PC-9 (cell line): ENCODE measurements at regions not wholly inside any gene's neighbourhood (a gene's known extent, or its start where the extent isn't known, plus 50 kb on each side); places are given as distances from the start of the nearest gene placed in this dataset.

Source experiments
- BruUV-seq: library from RNA; stranded (reverse); fragments of 400-500 nt; replicated peaks from 2 replicates; lab custom pipeline; 2021; lab: Mats Ljungman, UMichigan
- CTCF ChIA-PET: fragments of 300-600 bp; sonication (Branson Sonifier 250); formaldehyde crosslinking; loops from one replicate; lab custom pipeline; 2022; ENCODE audit warnings: antibody characterized with exemption; lab: Charles Lee
- POLR2A ChIA-PET: fragments of 300-600 bp; sonication (Branson Sonifier 250); formaldehyde crosslinking; loops from one replicate; lab custom pipeline; 2022; ENCODE audit warnings: antibody characterized with exemption; ENCODE audit not compliant: unreplicated experiment; lab: Charles Lee
- DNase-seq, 2 experiments: peaks; one replicate each; pipeline versions ENCODE4 v3.0.0 to v3.0.0-alpha.2; 2015 to 2022; ENCODE audit warnings: mixed read lengths in 1 of 2
- H2AFZ ChIP-seq: fragments of 200-600 bp; sonication (generic); 2 replicates; pipeline ENCODE4 v1.8.1; 2017; ENCODE audit warnings: antibody characterized with exemption
- H3F3A ChIP-seq: fragments of 200-600 bp; sonication (generic); 2 replicates; pipeline ENCODE4 v1.8.1; 2017; ENCODE audit warnings: antibody characterized with exemption, mild to moderate bottlenecking, low read depth; ENCODE audit not compliant: insufficient read depth
- H3K27ac ChIP-seq: fragments of 200-600 bp; sonication (generic); 2 replicates; pipeline ENCODE4 v1.6.1; 2016; ENCODE audit warnings: mixed run types
- H3K27me3 ChIP-seq: fragments of 200-600 bp; sonication (generic); 2 replicates; pipeline ENCODE4 v1.6.1; 2016; ENCODE audit warnings: low read depth, mixed run types; ENCODE audit not compliant: insufficient read depth
- H3K36me3 ChIP-seq: fragments of 200-600 bp; sonication (generic); 2 replicates; pipeline ENCODE4 v1.6.1; 2016; ENCODE audit warnings: low read depth, mixed run types
- H3K4me1 ChIP-seq: fragments of 200-600 bp; sonication (generic); replicated peaks from 2 replicates; pipeline ENCODE4 v1.6.1; 2016; ENCODE audit warnings: mixed run types; ENCODE audit not compliant: insufficient read depth
- H3K4me2 ChIP-seq: fragments of 200-600 bp; sonication (generic); 2 replicates; pipeline ENCODE4 v1.6.1; 2017; ENCODE audit warnings: mixed run types
- H3K4me3 ChIP-seq: fragments of 200-600 bp; sonication (generic); 2 replicates; pipeline ENCODE4 v1.6.1; 2016; ENCODE audit warnings: mixed run types
- H3K79me2 ChIP-seq: fragments of 200-600 bp; sonication (generic); 2 replicates; pipeline ENCODE4 v1.6.1; 2017; ENCODE audit warnings: low read depth, mixed run types
- H3K9me2 ChIP-seq: fragments of 200-600 bp; sonication (generic); 2 replicates; pipeline ENCODE4 v1.8.1; 2017; ENCODE audit warnings: mild to moderate bottlenecking; ENCODE audit not compliant: insufficient read depth
- H3K9me3 ChIP-seq: fragments of 200-600 bp; sonication (generic); 2 replicates; pipeline ENCODE4 v1.8.1; 2016; ENCODE audit warnings: low read depth; ENCODE audit not compliant: insufficient read depth
- H4K20me1 ChIP-seq: fragments of 200-600 bp; sonication (generic); 2 replicates; pipeline ENCODE4 v1.8.1; 2017; ENCODE audit not compliant: insufficient read depth
- CTCF ChIP-seq: fragments of 200-600 bp; sonication (generic); conservative IDR thresholded peaks from 2 replicates; pipeline ENCODE4 v1.6.1; 2017; ENCODE audit warnings: mixed run types, antibody characterized with exemption, mild to moderate bottlenecking, moderate library complexity
- EZH2 ChIP-seq: fragments of 200-600 bp; sonication (generic); IDR thresholded peaks from 2 replicates; pipeline ENCODE4 v1.8.0; 2017; ENCODE audit warnings: antibody characterized with exemption, low read depth
- intact Hi-C: fragments of 100-400 bp; cut with micrococcal nuclease; formaldehyde crosslinking; loops from one replicate; pipeline ENCODE4 v1.10.0; 2022; ENCODE audit not compliant: unreplicated experiment

GRCh38 chr3:150076443-150076842 is 105.7 kb upstream of the PFN2 start:
- Histone ChIP-seq H3K9me2 (no peaks in the 10 kb centered on the region), H3K4me3 (no peak overlapping the region), H3K9me3 (no peaks in the 10 kb centered on the region; the same call in 1 of the 2 replicates), H3K36me3 (no peaks in the 10 kb centered on the region), H3K27ac (no peak overlapping the region), H2AFZ (no peak overlapping the region), H3K27me3 (no peaks in the 10 kb centered on the region), H4K20me1 (no peaks in the 10 kb centered on the region), H3F3A (no peaks in the 10 kb centered on the region), H3K4me2 (no peak overlapping the region), H3K79me2 (no peaks in the 10 kb centered on the region), H3K4me1 (peaks cover 15% of the 10 kb centered on the region)
- ChIA-PET CTCF (no interaction called here), POLR2A (no interaction called here)
- BruUV-seq: no TSS peak
- intact Hi-C loops: no loop called here
- TF ChIP-seq CTCF (no peak), EZH2 (no peak)
- no peak for DNase-seq

- peaks cover 15% of the 10 kb centered on the region for H3K4me1 ChIP-seq
Measured at GRCh38 chr3:150075417-150075865, 104.7 kb upstream of the PFN2 start.

GRCh38 chr3:150074697-150075416 is 104.2 kb upstream of the PFN2 start:
- H2AFZ ChIP-seq: no peak overlapping the region
- POLR2A ChIA-PET: no interaction called here

More at GRCh38 chr3:150075417-150075865, 104.7 kb upstream of the PFN2 start:
- Histone ChIP-seq H3K4me2 (no peak overlapping the region), H3F3A (no peaks in the 10 kb centered on the region), H3K36me3 (no peaks in the 10 kb centered on the region), H3K27me3 (no peaks in the 10 kb centered on the region), H3K9me2 (no peaks in the 10 kb centered on the region), H3K79me2 (no peaks in the 10 kb centered on the region), H3K4me3 (no peak overlapping the region), H2AFZ (no peak overlapping the region), H3K27ac (no peak overlapping the region), H4K20me1 (no peaks in the 10 kb centered on the region), H3K9me3 (no peaks in the 10 kb centered on the region; the same call in 1 of the 2 replicates)
- no peak for DNase-seq
- CTCF ChIA-PET: no interaction called here
- POLR2A ChIA-PET: no interaction called here
- intact Hi-C loops: no loop called here
- TF ChIP-seq CTCF: no peak
- no peak for TF ChIP-seq EZH2
- no TSS peak for BruUV-seq

More at GRCh38 chr3:150074697-150075416, 104.2 kb upstream of the PFN2 start:
- Histone ChIP-seq H3K36me3 (no peaks in the 10 kb centered on the region), H3K9me2 (no peaks in the 10 kb centered on the region), H4K20me1 (no peaks in the 10 kb centered on the region), H3K4me3 (no peak overlapping the region), H3K9me3 (no peaks in the 10 kb centered on the region; the same call in 1 of the 2 replicates), H3K27ac (no peak overlapping the region), H3K27me3 (no peaks in the 10 kb centered on the region), H3K4me1 (peaks cover 15% of the 10 kb centered on the region), H3K79me2 (no peaks in the 10 kb centered on the region), H3K4me2 (no peak overlapping the region), H3F3A (no peaks in the 10 kb centered on the region)
- CTCF ChIA-PET: no interaction called here
- BruUV-seq: no TSS peak
- DNase-seq: no peak
- TF ChIP-seq CTCF (no peak), EZH2 (no peak)
- intact Hi-C loops: no loop called here
